Tibial artery (tissue), 4 donors: ENCODE measurements at regions not wholly inside any gene's neighbourhood (a gene's known extent, or its start where the extent isn't known, plus 50 kb on each side); places are given as distances from the start of the nearest gene placed in this dataset.

Experiments
- DNase-seq, 2 donors: peaks; one replicate each; pipeline ENCODE4 v3.0.0-alpha.2; 2019
- H3K27ac ChIP-seq, 2 donors: fragments of 200-600 bp; sonication (generic) in 1 of 2; 1 replicate in 1 of 2; 2 replicates in 1 of 2; pipeline ENCODE4 v1.5.1; 2018 to 2019; ENCODE audit warnings: mild to moderate bottlenecking in 1 of 2
- H3K27me3 ChIP-seq, 2 donors: fragments of 200-600 bp; sonication (generic) in 1 of 2; one replicate each; pipeline versions ENCODE4 v1.5.1 to v1.6.0; 2016 to 2019
- H3K36me3 ChIP-seq, 3 donors: fragments of 200-600 bp; sonication (generic) in 2 of 3; one replicate each; pipeline ENCODE4 v1.5.1; 2016 to 2019; ENCODE audit warnings: mild to moderate bottlenecking in 2 of 3
- H3K4me1 ChIP-seq, 4 donors: fragments of 200-600 bp; sonication (generic) in 2 of 4; 1 replicate in 3 of 4; 2 replicates in 1 of 4; pipeline ENCODE4 v1.5.1; 2016 to 2019
- H3K4me3 ChIP-seq, 2 donors: fragments of 200-600 bp; sonication (generic) in 1 of 2; 1 replicate in 1 of 2; 2 replicates in 1 of 2; pipeline ENCODE4 v1.5.1; 2018 to 2019; ENCODE audit warnings: mild to moderate bottlenecking in 2 of 2
- H3K9me3 ChIP-seq, 3 donors: fragments of 200-600 bp; sonication (generic) in 1 of 3; one replicate each; pipeline ENCODE4 v1.5.1; 2016 to 2019
- CTCF ChIP-seq, 2 experiments: fragments of 200-600 bp in 1 of 2; fragments of 450-650 bp in 1 of 2; IDR thresholded peaks; one replicate each; pipeline ENCODE4 v1.5.1; 2017 to 2019; ENCODE audit warnings: antibody characterized with exemption in 2 of 2, mild to moderate bottlenecking in 1 of 2, moderate library complexity in 1 of 2
- intact Hi-C: fragments of 100-400 bp; cut with DNase I; formaldehyde crosslinking; loops from one replicate; pipeline ENCODE4 v1.15.0; 2023; ENCODE audit warnings: low total_unique reads

GRCh38 chrX:87895421-87895820, 377.8 kb downstream of the KLHL4 start:
- Histone ChIP-seq H3K27ac (peak overlapping the region in 1 of 2 donors; percentile 30), H3K9me3 (no peaks in the 10 kb centered on the region), H3K4me3 (no peak overlapping the region), H3K4me1 (peaks cover 0 to 14% (median 0%) of the 10 kb centered on the region in 4 donors), H3K36me3 (no peaks in the 10 kb centered on the region), H3K27me3 (no peaks in the 10 kb centered on the region)
- no peak for TF ChIP-seq CTCF (IDR thresholded peaks at IDR 0.05)
- DNase-seq, result no peak
- intact Hi-C loops, result no loop called here

GRCh38 chrX:87896057-87896456, 378.5 kb downstream of the KLHL4 start:
- Histone ChIP-seq H3K27me3 (no peaks in the 10 kb centered on the region), H3K4me1 (peaks cover 0 to 14% (median 0%) of the 10 kb centered on the region in 4 donors), H3K9me3 (no peaks in the 10 kb centered on the region), H3K27ac (no peak overlapping the region), H3K4me3 (no peak overlapping the region), H3K36me3 (no peaks in the 10 kb centered on the region)
- no peak for DNase-seq
- intact Hi-C loops, result no loop called here
- TF ChIP-seq CTCF (IDR thresholded peaks at IDR 0.05), result no peak

- no peaks in the 10 kb centered on the region for H3K36me3 ChIP-seq
- H3K27ac ChIP-seq, result peak overlapping the region in 1 of 2 donors; percentile 34
- no peaks in the 10 kb centered on the region for H3K27me3 ChIP-seq
- intact Hi-C loops, result no loop called here
- no peak for DNase-seq
- no peak for TF ChIP-seq CTCF (IDR thresholded peaks at IDR 0.05)
- H3K9me3 ChIP-seq, result no peaks in the 10 kb centered on the region
- H3K4me1 ChIP-seq, result peaks cover 0 to 9% (median 0%) of the 10 kb centered on the region in 4 donors
- peak overlapping the region; percentile 11 to 34 for H3K4me3 ChIP-seq
These were observed 382.8 kb downstream of the KLHL4 start for GRCh38 chrX:87900320-87900908.

- Histone ChIP-seq H3K36me3 (no peaks in the 10 kb centered on the region), H3K27me3 (no peaks in the 10 kb centered on the region), H3K4me1 (peaks cover 0 to 5% (median 0%) of the 10 kb centered on the region in 4 donors), H3K27ac (peak overlapping the region in 1 of 2 donors; percentile 34), H3K4me3 (peak overlapping the region; percentile 11 to 34), H3K9me3 (no peaks in the 10 kb centered on the region)
- intact Hi-C loops, result no loop called here
- no peak for DNase-seq
- no peak for TF ChIP-seq CTCF (IDR thresholded peaks at IDR 0.05)
These were observed 383.5 kb downstream of the KLHL4 start for GRCh38 chrX:87901060-87901459.

GRCh38 chrX:87914726-87915125, 397.1 kb downstream of the KLHL4 start:
- H3K27ac ChIP-seq, result no peak overlapping the region
- no peaks in the 10 kb centered on the region for H3K36me3 ChIP-seq
- no peaks in the 10 kb centered on the region for H3K9me3 ChIP-seq
- no peak overlapping the region for H3K4me3 ChIP-seq
- H3K27me3 ChIP-seq, result no peaks in the 10 kb centered on the region
- intact Hi-C loops, result no loop called here
- no peak for DNase-seq
- H3K4me1 ChIP-seq, result no peaks in the 10 kb centered on the region
- no peak for TF ChIP-seq CTCF (IDR thresholded peaks at IDR 0.05)

GRCh38 chrX:87924619-87925018, 407.0 kb downstream of the KLHL4 start:
- Histone ChIP-seq H3K27ac (no peak overlapping the region), H3K27me3 (no peaks in the 10 kb centered on the region), H3K9me3 (no peaks in the 10 kb centered on the region), H3K4me1 (peaks cover 0 to 6% (median 0%) of the 10 kb centered on the region in 4 donors), H3K4me3 (no peak overlapping the region), H3K36me3 (no peaks in the 10 kb centered on the region)
- intact Hi-C loops, result no loop called here
- no peak for TF ChIP-seq CTCF (IDR thresholded peaks at IDR 0.05)
- no peak for DNase-seq
